ENCODE measurements at regions not wholly inside any gene's neighbourhood (a gene's known extent, or its start where the extent isn't known, plus 50 kb on each side); places are given as distances from the start of the nearest gene placed in this dataset.

GRCh38 chr13:56020425-56020824 lies 1120.3 kb upstream of the PRR20A start:
- no peak for TF ChIP-seq POLR2A (IDR thresholded peaks at IDR 0.05)
- no peak for TF ChIP-seq CTCF (IDR thresholded peaks at IDR 0.05 in 8 of 11, conservative IDR thresholded peaks at IDR 0.05 in 3 of 11)
- TF ChIP-seq POLR2AphosphoS5 (IDR thresholded peaks at IDR 0.05), result no peak

Data from spleen (tissue), 7 donors.